ENCODE measurements at regions not wholly inside any gene's neighbourhood (a gene's known extent, or its start where the extent isn't known, plus 50 kb on each side); places are given as distances from the start of the nearest gene placed in this dataset.
A peak's percentile ranks its signal among the peaks of the same experiment; 100 is the strongest.

DNA sequence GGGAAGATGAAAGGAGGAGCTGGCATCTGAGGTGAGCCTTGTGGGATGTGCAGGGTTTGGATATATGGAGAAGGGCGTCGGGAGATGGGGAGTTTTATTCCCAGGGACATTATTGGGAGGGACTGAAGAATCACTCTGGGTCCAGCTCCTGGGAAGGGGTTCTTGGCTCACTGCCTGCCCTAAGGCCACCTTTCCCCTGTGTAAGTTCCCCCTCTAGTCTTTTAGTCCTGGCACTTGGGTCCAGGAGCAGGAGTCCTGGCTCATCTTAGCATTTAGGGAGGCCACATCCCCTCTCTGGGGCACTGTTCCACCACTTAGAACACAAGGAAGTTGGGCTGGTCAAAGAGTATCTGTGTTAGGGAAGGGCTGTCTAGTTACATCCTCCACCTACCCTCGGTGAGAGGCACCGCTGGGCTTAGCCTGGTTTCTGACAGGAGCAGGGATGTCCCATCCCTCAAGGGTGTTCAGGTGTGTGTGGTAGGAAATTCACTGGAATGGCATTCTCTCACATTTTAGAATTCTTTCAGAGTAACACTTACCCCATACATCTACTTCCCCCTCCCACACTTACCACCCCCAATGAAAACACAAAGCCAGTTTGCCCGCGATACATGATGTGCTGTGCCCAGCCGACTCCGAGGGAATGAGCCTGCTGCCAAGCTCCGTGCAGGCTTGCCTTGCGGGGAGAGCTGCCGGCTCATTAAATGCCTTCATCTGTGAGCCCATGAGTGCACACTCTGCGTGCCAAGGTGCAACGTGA lies 86.7 kb downstream of the FAM43A start:
- Histone ChIP-seq H3K9me3 (no peaks in the 10 kb centered on the region), H3K4me3 (no peak overlapping the region), H3K27me3 (no peaks in the 10 kb centered on the region), H3K27ac (no peak overlapping the region), H3K4me1 (peaks cover 18% of the 10 kb centered on the region), H3K36me3 (no peaks in the 10 kb centered on the region)
- no peak for ATAC-seq
- no peak for DNase-seq
- TF ChIP-seq CTCF (IDR thresholded peaks at IDR 0.05) = no peak
- intact Hi-C loops (cut with DNase I) = no loop called here

DNA sequence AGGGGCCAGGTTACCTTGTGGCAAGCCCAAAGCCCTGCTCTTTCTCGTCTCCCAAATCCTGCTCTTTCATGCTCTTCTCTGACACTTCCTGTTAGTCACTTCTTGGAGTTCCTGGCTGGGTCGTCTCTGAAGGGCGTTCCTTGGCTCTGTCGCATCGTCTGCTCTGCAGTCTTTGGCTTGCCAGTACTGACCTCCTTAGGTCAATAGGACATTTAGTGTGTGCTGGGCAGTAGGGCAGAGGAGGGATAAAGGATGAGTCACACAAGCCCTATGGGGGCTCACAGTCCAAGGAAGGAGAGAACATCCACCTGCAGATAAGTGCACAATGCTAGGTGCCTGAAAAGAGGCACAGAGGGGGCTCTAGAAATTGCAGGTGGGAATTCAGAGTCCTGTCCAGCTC lies 87.5 kb downstream of the FAM43A start:
- intact Hi-C loops (cut with DNase I) = no loop called here
- no peak overlapping the region for H3K27ac ChIP-seq
- ATAC-seq (peak; percentile 12), DNase-seq (no peak)
- no peak for TF ChIP-seq CTCF (IDR thresholded peaks at IDR 0.05)
- H3K4me3 ChIP-seq = no peak overlapping the region
- peaks cover 18% of the 10 kb centered on the region for H3K4me1 ChIP-seq
- no peaks in the 10 kb centered on the region for H3K9me3 ChIP-seq
- H3K36me3 ChIP-seq = no peaks in the 10 kb centered on the region
- H3K27me3 ChIP-seq = no peaks in the 10 kb centered on the region

DNA sequence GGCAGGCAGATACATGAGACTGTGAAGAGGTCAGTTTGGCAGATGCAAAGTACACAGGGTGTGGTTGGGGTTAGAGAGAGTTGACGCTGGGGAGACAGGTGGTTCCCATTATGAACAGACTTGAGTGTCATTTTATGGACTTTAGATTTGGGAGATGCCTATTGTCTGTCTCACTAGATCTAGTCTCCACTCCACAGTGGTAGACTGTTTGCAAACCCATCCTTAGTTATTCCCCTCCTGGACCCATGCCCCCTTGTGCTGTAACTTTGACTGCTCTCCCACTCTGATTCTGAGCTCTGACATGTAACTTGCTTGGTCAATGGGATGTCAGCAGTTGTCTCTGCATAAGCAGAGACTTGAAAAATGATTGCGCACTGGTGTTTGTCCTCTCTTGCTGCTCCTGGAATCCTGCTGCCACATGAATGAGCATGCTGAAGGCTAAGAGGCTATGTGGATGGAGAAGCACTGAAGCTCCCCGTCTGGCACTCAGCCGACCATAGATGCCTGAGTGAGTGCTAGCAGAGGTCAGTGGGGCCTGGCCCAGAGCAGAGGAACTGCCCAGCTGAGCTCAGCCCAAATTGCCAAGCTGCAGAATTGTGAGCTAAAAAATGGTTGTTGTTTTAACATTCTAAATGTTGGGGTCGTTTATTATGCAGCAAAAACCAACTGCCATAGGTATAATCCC lies 88.2 kb downstream of the FAM43A start:
- intact Hi-C loops (cut with DNase I) = no loop called here

DNA sequence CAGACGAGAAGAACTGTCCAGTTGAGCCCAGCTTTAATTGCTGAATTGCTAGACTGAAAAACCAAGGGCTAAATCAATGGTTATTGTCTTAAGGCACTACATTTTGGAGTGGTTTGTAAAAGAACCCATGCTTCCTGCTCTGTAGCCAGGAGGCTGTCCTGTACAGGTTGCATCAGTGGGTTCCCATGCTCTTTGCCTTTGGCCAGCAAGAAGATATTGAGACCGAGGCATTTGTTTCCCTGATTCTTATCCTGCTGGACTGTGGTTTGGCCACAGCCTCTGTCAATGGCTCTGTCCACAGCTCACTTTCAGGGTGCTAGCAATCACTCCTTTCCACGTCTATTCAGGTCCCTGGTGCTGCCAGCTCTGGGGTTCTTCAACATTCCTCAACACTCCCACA lies 89.6 kb downstream of the FAM43A start:
- ATAC-seq = no peak
- Histone ChIP-seq H3K9me3 (no peaks in the 10 kb centered on the region), H3K4me3 (no peak overlapping the region), H3K27ac (no peak overlapping the region), H3K4me1 (peaks cover 13% of the 10 kb centered on the region), H3K36me3 (no peaks in the 10 kb centered on the region), H3K27me3 (no peaks in the 10 kb centered on the region)
- intact Hi-C loops (cut with DNase I) = no loop called here
- DNase-seq = no peak
- TF ChIP-seq CTCF (IDR thresholded peaks at IDR 0.05) = no peak

More for the DNA sequence above, 88.2 kb downstream of the FAM43A start:
- no peaks in the 10 kb centered on the region for H3K36me3 ChIP-seq
- H3K27me3 ChIP-seq = no peaks in the 10 kb centered on the region
- DNase-seq (no peak), ATAC-seq (no peak)
- H3K4me1 ChIP-seq = peaks cover 18% of the 10 kb centered on the region
- H3K27ac ChIP-seq = no peak overlapping the region
- no peak for TF ChIP-seq CTCF (IDR thresholded peaks at IDR 0.05)
- H3K9me3 ChIP-seq = no peaks in the 10 kb centered on the region
- H3K4me3 ChIP-seq = no peak overlapping the region

- no peak for TF ChIP-seq CTCF (IDR thresholded peaks at IDR 0.05)
- Histone ChIP-seq H3K36me3 (no peaks in the 10 kb centered on the region), H3K27me3 (no peaks in the 10 kb centered on the region), H3K27ac (no peak overlapping the region), H3K9me3 (no peaks in the 10 kb centered on the region), H3K4me3 (no peak overlapping the region), H3K4me1 (peaks cover 13% of the 10 kb centered on the region)
- ATAC-seq = no peak
- DNase-seq = no peak
- intact Hi-C loops (cut with DNase I) = no loop called here
These were observed 90.0 kb downstream of the FAM43A start for GRCh38 chr3:194775731-194776130.
